ENCODE measurements at regions not wholly inside any gene's neighbourhood (a gene's known extent, or its start where the extent isn't known, plus 50 kb on each side); places are given as distances from the start of the nearest gene placed in this dataset.

DNA sequence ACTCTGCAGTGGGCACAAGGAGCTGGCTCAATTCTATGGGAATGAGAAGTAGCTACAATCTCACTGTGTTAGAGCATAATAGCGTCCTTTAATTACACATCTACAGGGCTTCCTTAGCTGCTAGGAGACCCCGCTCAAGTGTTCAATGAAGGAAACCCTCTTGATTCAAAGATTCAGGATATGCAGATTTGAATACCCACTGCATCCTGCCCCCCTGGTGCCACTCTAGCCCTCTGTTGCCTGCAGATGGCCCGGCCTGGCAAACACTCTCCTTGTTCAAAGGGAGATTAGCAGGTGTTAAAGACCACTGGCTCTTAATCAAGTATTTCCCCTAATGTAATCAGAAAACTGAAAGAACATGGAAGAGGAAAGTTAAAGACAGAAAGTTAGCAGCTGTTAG lies 356.6 kb downstream of the VGLL3 start:
- TF ChIP-seq, protein P1, sequence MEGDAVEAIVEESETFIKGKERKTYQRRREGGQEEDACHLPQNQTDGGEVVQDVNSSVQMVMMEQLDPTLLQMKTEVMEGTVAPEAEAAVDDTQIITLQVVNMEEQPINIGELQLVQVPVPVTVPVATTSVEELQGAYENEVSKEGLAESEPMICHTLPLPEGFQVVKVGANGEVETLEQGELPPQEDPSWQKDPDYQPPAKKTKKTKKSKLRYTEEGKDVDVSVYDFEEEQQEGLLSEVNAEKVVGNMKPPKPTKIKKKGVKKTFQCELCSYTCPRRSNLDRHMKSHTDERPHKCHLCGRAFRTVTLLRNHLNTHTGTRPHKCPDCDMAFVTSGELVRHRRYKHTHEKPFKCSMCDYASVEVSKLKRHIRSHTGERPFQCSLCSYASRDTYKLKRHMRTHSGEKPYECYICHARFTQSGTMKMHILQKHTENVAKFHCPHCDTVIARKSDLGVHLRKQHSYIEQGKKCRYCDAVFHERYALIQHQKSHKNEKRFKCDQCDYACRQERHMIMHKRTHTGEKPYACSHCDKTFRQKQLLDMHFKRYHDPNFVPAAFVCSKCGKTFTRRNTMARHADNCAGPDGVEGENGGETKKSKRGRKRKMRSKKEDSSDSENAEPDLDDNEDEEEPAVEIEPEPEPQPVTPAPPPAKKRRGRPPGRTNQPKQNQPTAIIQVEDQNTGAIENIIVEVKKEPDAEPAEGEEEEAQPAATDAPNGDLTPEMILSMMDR (IDR thresholded peaks at IDR 0.05; ENCODE audit: extremely low read depth, missing control alignments): no peak

DNA sequence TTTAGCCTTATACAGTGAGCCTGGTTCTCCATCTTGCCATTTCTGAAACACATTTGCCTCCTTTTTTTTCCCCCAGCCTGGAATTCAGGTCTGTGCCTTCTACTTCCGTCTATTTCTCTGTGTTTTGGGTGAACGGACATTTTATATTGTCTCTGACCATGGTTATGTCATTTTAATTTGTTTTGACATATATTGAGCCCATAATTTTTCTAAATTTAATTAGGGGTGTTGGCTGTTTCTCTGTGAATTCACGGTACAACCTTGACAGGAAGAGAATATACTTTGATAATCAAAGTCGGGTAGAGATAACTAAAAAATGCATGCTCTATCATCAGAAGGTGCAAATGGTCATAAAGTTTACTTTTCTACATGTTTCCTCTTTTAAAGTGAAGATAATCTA lies 361.4 kb downstream of the VGLL3 start:
- TF ChIP-seq, protein P1 (IDR thresholded peaks at IDR 0.05; ENCODE audit: extremely low read depth, missing control alignments): no peak
- no peak for DNase-seq (ENCODE audit: low spot score)

More for the DNA sequence above, 356.6 kb downstream of the VGLL3 start:
- no peak for DNase-seq (ENCODE audit: low spot score)

DNA sequence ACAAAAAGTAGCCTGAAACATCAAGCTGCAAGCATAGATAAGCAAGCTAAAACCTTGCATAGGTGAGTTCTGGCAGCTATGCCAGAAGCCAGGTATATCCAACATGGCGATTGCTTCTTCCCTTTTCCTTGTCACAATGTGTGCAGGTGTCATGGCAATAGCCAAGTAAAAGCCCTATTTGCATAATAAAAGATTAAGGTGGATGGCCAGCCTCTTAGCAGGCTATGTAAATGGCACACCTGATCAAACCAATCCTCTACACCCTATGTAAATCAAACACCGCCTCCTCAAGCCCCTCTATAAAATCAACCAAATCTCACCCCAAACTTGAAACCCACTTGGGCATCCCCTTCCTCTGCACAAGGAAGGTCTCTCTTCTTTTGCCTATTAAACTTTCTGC lies 366.8 kb downstream of the VGLL3 start:
- no peak for DNase-seq (ENCODE audit: low spot score)
- TF ChIP-seq, protein P1 (IDR thresholded peaks at IDR 0.05; ENCODE audit: extremely low read depth, missing control alignments): no peak

DNA sequence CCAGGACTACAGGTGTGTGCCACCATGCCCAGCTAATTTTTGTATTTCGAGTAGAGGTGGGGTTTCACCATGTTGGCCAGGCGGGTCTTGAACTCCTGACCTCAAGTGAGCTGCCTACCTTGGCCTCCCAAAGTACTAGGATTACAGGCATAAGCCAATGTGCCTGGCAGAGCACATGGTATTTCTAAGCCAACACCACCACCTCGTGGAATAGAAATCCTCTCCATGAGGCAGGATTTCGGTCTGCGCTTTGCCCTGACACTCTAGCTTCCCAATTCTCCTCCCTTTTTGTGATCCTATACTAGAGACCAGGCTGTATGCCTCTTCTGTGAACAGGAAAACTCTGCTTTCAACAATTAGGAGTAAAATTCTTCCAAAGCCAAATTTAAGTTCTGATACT lies 372.2 kb downstream of the VGLL3 start:
- TF ChIP-seq, protein P1 (IDR thresholded peaks at IDR 0.05; ENCODE audit: extremely low read depth, missing control alignments): no peak
- no peak for DNase-seq (ENCODE audit: low spot score)

DNA sequence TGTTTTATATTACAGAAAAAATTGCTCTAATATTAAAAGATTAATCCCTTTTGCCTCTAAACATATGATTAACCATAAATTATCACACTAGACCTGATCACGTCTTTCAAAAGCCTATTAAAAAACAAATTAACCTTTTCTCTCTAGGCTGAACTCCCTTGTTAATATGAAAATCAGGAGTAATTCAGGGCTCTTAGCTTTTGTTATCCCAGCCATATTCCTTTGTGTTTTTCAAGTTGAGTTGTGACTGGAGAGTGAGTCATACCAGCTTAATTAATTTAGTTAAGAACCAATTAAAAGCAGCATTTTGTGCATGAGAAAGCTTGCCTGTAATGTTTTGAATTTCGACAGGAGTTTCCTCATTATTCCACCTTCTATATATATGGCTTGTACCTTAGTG lies 385.8 kb downstream of the VGLL3 start:
- no peak for DNase-seq (ENCODE audit: low spot score)
- TF ChIP-seq, protein P1 (IDR thresholded peaks at IDR 0.05; ENCODE audit: extremely low read depth, missing control alignments): no peak

DNA sequence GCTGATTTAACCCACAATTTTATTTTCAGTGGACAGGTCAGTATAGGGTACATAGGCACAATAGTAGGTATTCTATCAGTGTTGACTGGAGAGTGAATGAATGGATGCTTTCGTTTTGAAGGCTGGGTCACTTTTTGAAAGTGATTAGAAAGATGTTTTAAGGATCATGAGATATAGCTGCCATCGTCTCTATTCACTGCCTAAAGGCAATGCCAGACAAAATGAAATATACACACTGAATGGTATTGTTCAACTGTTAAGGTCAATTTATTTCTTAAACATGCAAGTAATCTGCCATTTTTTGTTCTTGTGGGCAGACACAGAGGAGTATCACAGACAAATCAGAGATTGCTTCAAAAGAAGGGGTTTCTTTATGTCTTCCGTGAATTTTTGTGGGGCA lies 395.3 kb downstream of the VGLL3 start:
- no peak for DNase-seq (ENCODE audit: low spot score)

DNA sequence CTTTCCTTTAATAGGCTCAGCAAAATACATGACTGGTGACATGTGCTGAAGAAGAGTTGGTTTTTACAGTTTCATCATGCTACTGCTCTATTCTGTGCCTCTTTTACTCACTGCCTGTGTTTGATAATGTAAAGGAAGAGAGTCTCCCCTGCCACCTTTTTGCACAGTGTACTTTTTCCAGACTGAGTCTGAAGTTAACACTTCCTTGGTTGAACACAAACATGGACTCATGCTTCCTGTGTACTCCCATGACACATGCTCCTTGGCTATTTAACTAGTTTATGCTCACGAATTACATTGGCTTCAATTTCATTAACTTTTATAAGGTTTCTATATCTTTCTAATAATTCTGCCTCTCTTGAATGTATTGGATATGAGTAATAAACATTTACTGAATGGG lies 396.1 kb downstream of the VGLL3 start:
- TF ChIP-seq, protein P1 (IDR thresholded peaks at IDR 0.05; ENCODE audit: extremely low read depth, missing control alignments): no peak
- DNase-seq (ENCODE audit: low spot score): no peak

More for the DNA sequence above, 395.3 kb downstream of the VGLL3 start:
- TF ChIP-seq, protein P1 (IDR thresholded peaks at IDR 0.05; ENCODE audit: extremely low read depth, missing control alignments): no peak
